Activated CD4-positive, alpha-beta T cell treated with anti-CD3 and anti-CD28 coated beads for 48 hours (primary cell): ENCODE measurements at regions not wholly inside any gene's neighbourhood (a gene's known extent, or its start where the extent isn't known, plus 50 kb on each side); places are given as distances from the start of the nearest gene placed in this dataset.

Experiments
- DNase-seq: peaks from one replicate; pipeline ENCODE4 v3.0.0-alpha.2; 2020

- DNase-seq = no peak
Measured at GRCh38 chr6:20028143-20028542, 184.1 kb downstream of the MBOAT1 start.

GRCh38 chr6:20028562-20028961, 183.7 kb downstream of the MBOAT1 start:
- DNase-seq = no peak

DNA sequence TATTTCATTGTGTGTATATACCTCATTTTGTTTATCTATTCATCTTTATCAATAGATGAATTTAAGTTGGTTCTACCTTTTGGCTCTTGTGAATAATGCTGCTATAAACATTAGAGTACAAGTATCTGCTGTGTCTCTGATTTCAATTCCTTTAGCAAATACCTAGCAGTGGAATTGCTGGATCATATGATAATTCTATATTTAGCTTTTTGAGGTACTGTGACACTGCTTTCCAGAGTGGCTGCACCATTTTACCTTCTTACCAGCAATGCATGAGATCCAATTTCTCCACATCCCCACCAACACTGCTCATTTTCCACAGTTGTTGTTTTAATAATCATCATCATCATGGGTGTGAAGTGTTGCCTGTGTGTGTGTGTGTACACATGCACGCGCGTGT, 182.3 kb downstream of the MBOAT1 start:
- no peak for DNase-seq

DNA sequence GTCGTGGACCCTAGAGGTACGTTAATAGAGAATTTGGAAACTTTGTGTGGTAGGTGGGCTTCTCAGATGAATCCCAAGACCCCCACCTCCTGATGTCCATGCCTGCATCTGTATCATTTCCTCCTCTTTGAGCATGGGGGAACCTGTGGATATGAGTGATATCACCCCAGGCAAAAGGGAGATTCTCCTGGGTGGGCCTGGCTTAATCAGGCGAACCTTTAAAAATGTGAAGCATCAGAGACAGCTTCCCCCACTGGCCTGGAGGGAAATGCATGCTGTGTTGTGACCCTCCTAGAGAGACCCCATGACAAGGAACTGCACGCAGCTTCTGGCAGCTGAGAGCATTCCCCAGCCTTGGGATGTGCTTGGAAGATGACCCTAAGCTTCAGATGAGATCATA, 180.9 kb downstream of the MBOAT1 start:
- DNase-seq = no peak

- no peak for DNase-seq
Measured at GRCh38 chr6:20033697-20034407, 178.4 kb downstream of the MBOAT1 start.

GRCh38 chr6:20034408-20034769, 177.9 kb downstream of the MBOAT1 start:
- DNase-seq = no peak

- no peak for DNase-seq
Measured at GRCh38 chr6:20036141-20036677, 176.1 kb downstream of the MBOAT1 start.

- no peak for DNase-seq
Measured at GRCh38 chr6:20038410-20039204, 173.7 kb downstream of the MBOAT1 start.

- DNase-seq = no peak
Measured at GRCh38 chr6:20044883-20045282, 167.4 kb downstream of the MBOAT1 start.
